WTC11 (cell line): ENCODE measurements at regions not wholly inside any gene's neighbourhood (a gene's known extent, or its start where the extent isn't known, plus 50 kb on each side); places are given as distances from the start of the nearest gene placed in this dataset.

ENCODE experiments used
- ATAC-seq: fragments of 200-7000 bp; cut with Tn5 transposase; 2 replicates; pipeline ENCODE4 v1.10.0; 2021; ENCODE audit warnings: mild to moderate bottlenecking, moderate library complexity
- CTCF ChIA-PET: fragments of 300-600 bp; sonication (Branson Sonifier 250); formaldehyde crosslinking; loops from one replicate; lab custom pipeline; 2021; ENCODE audit warnings: antibody characterized with exemption; lab: Charles Lee
- POLR2A ChIA-PET: fragments of 350-600 bp; sonication (Branson Sonifier 250); formaldehyde crosslinking; loops from one replicate; lab custom pipeline; 2021; ENCODE audit warnings: antibody characterized with exemption; lab: Charles Lee
- DNase-seq: peaks from one replicate; pipeline ENCODE4 v3.0.0; 2021; ENCODE audit warnings: low spot score
- H3K27ac Mint-ChIP-seq: 2 replicates; pipeline ENCODE4 v1.8.0; 2021; ENCODE audit warnings: mixed read lengths
- H3K27me3 Mint-ChIP-seq: 2 replicates; pipeline ENCODE4 v1.8.0; 2021; ENCODE audit warnings: low read depth, mild to moderate bottlenecking, moderate library complexity, mixed read lengths
- H3K36me3 Mint-ChIP-seq: 2 replicates; pipeline ENCODE4 v1.8.0; 2021; ENCODE audit warnings: mixed read lengths
- H3K4me1 Mint-ChIP-seq: 2 replicates; pipeline ENCODE4 v1.8.0; 2022; ENCODE audit warnings: mixed read lengths
- H3K4me3 Mint-ChIP-seq: 2 replicates; pipeline ENCODE4 v1.8.0; 2021; ENCODE audit warnings: mild to moderate bottlenecking, moderate library complexity, mixed read lengths
- H3K9me3 Mint-ChIP-seq: 2 replicates; pipeline ENCODE4 v1.8.0; 2021; ENCODE audit warnings: mixed read lengths
- ATF1 ChIP-seq: sonication (generic); formaldehyde crosslinking; IDR thresholded peaks from 2 replicates; pipeline ENCODE4 v1.8.1; 2023; ENCODE audit warnings: mild to moderate bottlenecking, moderate library complexity, missing genetic modification reagents
- E2F5 ChIP-seq: sonication (generic); formaldehyde crosslinking; IDR thresholded peaks from 2 replicates; pipeline ENCODE4 v1.8.1; 2022; ENCODE audit warnings: mild to moderate bottlenecking, moderate library complexity, missing genetic modification reagents
- ELF4 ChIP-seq: sonication (generic); formaldehyde crosslinking; IDR thresholded peaks from 2 replicates; pipeline ENCODE4 v1.8.1; 2022; ENCODE audit warnings: low read depth, mild to moderate bottlenecking, moderate library complexity, missing genetic modification reagents
- GTF2I ChIP-seq: fragments of 250-450 bp; sonication (Bioruptor Pico); conservative IDR thresholded peaks from 2 replicates; pipeline ENCODE4 v1.4.0; 2021; ENCODE audit warnings: mild to moderate bottlenecking
- HMGXB4 ChIP-seq: sonication (generic); formaldehyde crosslinking; IDR thresholded peaks from 2 replicates; pipeline ENCODE4 v1.8.1; 2023; ENCODE audit warnings: mild to moderate bottlenecking, moderate library complexity, missing genetic modification reagents
- MLX ChIP-seq: sonication (generic); formaldehyde crosslinking; IDR thresholded peaks from 2 replicates; pipeline ENCODE4 v1.8.1; 2023; ENCODE audit warnings: mild to moderate bottlenecking, missing genetic modification reagents, moderate library complexity
- MXD4 ChIP-seq: fragments of 250-450 bp; sonication (Bioruptor Pico); IDR thresholded peaks from 2 replicates; pipeline ENCODE4 v1.8.0; 2021; ENCODE audit warnings: mild to moderate bottlenecking, moderate library complexity, borderline replicate concordance
- NFYB ChIP-seq: sonication (generic); formaldehyde crosslinking; conservative IDR thresholded peaks from 2 replicates; pipeline ENCODE4 v1.8.0; 2022; ENCODE audit warnings: low read depth, missing genetic modification reagents
- NR1H2 ChIP-seq: sonication (generic); formaldehyde crosslinking; IDR thresholded peaks from 2 replicates; pipeline ENCODE4 v1.9.0; 2021; ENCODE audit warnings: mild to moderate bottlenecking, moderate library complexity, missing genetic modification reagents
- PRRX2 ChIP-seq: fragments of 250-450 bp; sonication (Bioruptor Pico); IDR thresholded peaks from 2 replicates; pipeline ENCODE4 v1.8.0; 2021; ENCODE audit warnings: mild to moderate bottlenecking
- RORB ChIP-seq: fragments of 250-450 bp; sonication (Bioruptor Pico); IDR thresholded peaks from 2 replicates; pipeline ENCODE4 v1.9.0; 2021; ENCODE audit warnings: mild to moderate bottlenecking
- SMAD3 ChIP-seq: sonication (generic); formaldehyde crosslinking; IDR thresholded peaks from 2 replicates; pipeline ENCODE4 v1.8.0; 2022; ENCODE audit warnings: missing genetic modification reagents, mild to moderate bottlenecking, borderline replicate concordance
- TCF7 ChIP-seq: sonication (generic); formaldehyde crosslinking; IDR thresholded peaks from 2 replicates; pipeline ENCODE4 v1.8.0; 2022; ENCODE audit warnings: mild to moderate bottlenecking, low read depth, missing genetic modification reagents, moderate library complexity
- ZBTB43 ChIP-seq: sonication (generic); formaldehyde crosslinking; IDR thresholded peaks from 2 replicates; pipeline ENCODE4 v1.8.1; 2023; ENCODE audit warnings: mild to moderate bottlenecking, missing genetic modification reagents
- ZNF219 ChIP-seq: sonication (generic); formaldehyde crosslinking; IDR thresholded peaks from 2 replicates; pipeline ENCODE4 v1.8.0; 2023; ENCODE audit warnings: missing genetic modification reagents, mild to moderate bottlenecking, borderline replicate concordance
- ZNF232 ChIP-seq: sonication (generic); formaldehyde crosslinking; IDR thresholded peaks from 2 replicates; pipeline ENCODE4 v1.8.0; 2022; ENCODE audit warnings: mild to moderate bottlenecking, missing genetic modification reagents
- ZNF263 ChIP-seq: sonication (generic); formaldehyde crosslinking; IDR thresholded peaks from 2 replicates; pipeline ENCODE4 v1.8.1; 2022; ENCODE audit warnings: low read depth, mild to moderate bottlenecking, moderate library complexity, missing genetic modification reagents
- TF ChIP-seq, protein P1 (sequence below): sonication (generic); formaldehyde crosslinking; IDR thresholded peaks from 2 replicates; pipeline ENCODE4 v1.8.0; 2022; ENCODE audit warnings: mild to moderate bottlenecking, missing genetic modification reagents
- TF ChIP-seq, protein P2 (sequence below): fragments of 250-450 bp; sonication (Bioruptor Pico); IDR thresholded peaks from 2 replicates; pipeline ENCODE4 v1.8.0; 2021; ENCODE audit warnings: mild to moderate bottlenecking
- TF ChIP-seq, protein P3 (sequence below): fragments of 250-450 bp; sonication (Bioruptor Pico); IDR thresholded peaks from 2 replicates; pipeline ENCODE4 v1.9.0; 2021; ENCODE audit warnings: moderate library complexity, mild to moderate bottlenecking, inconsistent platforms, borderline replicate concordance
- TF ChIP-seq, protein P4 (sequence below): sonication (generic); formaldehyde crosslinking; IDR thresholded peaks from 2 replicates; pipeline ENCODE4 v1.8.1; 2023; ENCODE audit warnings: mild to moderate bottlenecking, missing genetic modification reagents, borderline replicate concordance

GRCh38 chr13:47788844-47789243 lies 212.2 kb downstream of the SUCLA2 start (continued):
- TF ChIP-seq SMAD3 (CRISPR knock-in tag) (no peak), NR1H2 (CRISPR knock-in tag) (no peak), NFYB (CRISPR knock-in tag) (no peak), RORB (CRISPR knock-in tag) (no peak), ZNF219 (CRISPR knock-in tag) (no peak), PRRX2 (CRISPR knock-in tag) (no peak), MLX (CRISPR knock-in tag) (no peak)
- TF ChIP-seq, protein P1, sequence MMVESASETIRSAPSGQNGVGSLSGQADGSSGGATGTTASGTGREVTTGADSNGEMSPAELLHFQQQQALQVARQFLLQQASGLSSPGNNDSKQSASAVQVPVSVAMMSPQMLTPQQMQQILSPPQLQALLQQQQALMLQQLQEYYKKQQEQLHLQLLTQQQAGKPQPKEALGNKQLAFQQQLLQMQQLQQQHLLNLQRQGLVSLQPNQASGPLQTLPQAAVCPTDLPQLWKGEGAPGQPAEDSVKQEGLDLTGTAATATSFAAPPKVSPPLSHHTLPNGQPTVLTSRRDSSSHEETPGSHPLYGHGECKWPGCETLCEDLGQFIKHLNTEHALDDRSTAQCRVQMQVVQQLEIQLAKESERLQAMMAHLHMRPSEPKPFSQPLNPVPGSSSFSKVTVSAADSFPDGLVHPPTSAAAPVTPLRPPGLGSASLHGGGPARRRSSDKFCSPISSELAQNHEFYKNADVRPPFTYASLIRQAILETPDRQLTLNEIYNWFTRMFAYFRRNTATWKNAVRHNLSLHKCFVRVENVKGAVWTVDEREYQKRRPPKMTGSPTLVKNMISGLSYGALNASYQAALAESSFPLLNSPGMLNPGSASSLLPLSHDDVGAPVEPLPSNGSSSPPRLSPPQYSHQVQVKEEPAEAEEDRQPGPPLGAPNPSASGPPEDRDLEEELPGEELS (CRISPR knock-in tag), result no peak

GRCh38 chr13:47774671-47774994 lies 226.4 kb downstream of the SUCLA2 start:
- peaks cover 23% of the 10 kb centered on the region for H3K36me3 Mint-ChIP-seq
- ATAC-seq (no peak), DNase-seq (no peak)
- H3K27ac Mint-ChIP-seq, result no peak overlapping the region
- H3K27me3 Mint-ChIP-seq, result no peaks in the 10 kb centered on the region; the same call in 1 of the 2 replicates
- H3K9me3 Mint-ChIP-seq, result peaks cover 47% of the 10 kb centered on the region
- ChIA-PET CTCF (no interaction called here), POLR2A (no interaction called here)
- TF ChIP-seq ZBTB43 (CRISPR knock-in tag) (no peak), ZNF263 (no peak), TCF7 (no peak), MXD4 (CRISPR knock-in tag) (no peak), ELF4 (CRISPR knock-in tag) (no peak), GTF2I (CRISPR knock-in tag) (no peak), E2F5 (CRISPR knock-in tag) (no peak)
- TF ChIP-seq, protein P2, sequence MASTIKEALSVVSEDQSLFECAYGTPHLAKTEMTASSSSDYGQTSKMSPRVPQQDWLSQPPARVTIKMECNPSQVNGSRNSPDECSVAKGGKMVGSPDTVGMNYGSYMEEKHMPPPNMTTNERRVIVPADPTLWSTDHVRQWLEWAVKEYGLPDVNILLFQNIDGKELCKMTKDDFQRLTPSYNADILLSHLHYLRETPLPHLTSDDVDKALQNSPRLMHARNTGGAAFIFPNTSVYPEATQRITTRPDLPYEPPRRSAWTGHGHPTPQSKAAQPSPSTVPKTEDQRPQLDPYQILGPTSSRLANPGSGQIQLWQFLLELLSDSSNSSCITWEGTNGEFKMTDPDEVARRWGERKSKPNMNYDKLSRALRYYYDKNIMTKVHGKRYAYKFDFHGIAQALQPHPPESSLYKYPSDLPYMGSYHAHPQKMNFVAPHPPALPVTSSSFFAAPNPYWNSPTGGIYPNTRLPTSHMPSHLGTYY (CRISPR knock-in tag), result no peak
- no peak overlapping the region for H3K4me3 Mint-ChIP-seq
- H3K4me1 Mint-ChIP-seq, result peaks cover 20% of the 10 kb centered on the region

GRCh38 chr13:47764817-47765216 lies 236.3 kb downstream of the SUCLA2 start:
- CTCF ChIA-PET, result no interaction called here
- Mint-ChIP-seq H3K9me3 (peaks cover 30% of the 10 kb centered on the region), H3K4me3 (no peak overlapping the region), H3K36me3 (peaks cover 6% of the 10 kb centered on the region; the same call in 1 of the 2 replicates), H3K27ac (no peak overlapping the region), H3K4me1 (no peaks in the 10 kb centered on the region), H3K27me3 (no peaks in the 10 kb centered on the region; the same call in none of the 2 replicates)
- POLR2A ChIA-PET, result no interaction called here
- DNase-seq (no peak), ATAC-seq (no peak)
- TF ChIP-seq, protein P3, sequence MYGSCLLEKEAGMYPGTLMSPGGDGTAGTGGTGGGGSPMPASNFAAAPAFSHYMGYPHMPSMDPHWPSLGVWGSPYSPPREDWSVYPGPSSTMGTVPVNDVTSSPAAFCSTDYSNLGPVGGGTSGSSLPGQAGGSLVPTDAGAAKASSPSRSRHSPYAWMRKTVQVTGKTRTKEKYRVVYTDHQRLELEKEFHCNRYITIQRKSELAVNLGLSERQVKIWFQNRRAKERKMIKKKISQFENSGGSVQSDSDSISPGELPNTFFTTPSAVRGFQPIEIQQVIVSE (CRISPR knock-in tag), result no peak
- TF ChIP-seq, protein P4, sequence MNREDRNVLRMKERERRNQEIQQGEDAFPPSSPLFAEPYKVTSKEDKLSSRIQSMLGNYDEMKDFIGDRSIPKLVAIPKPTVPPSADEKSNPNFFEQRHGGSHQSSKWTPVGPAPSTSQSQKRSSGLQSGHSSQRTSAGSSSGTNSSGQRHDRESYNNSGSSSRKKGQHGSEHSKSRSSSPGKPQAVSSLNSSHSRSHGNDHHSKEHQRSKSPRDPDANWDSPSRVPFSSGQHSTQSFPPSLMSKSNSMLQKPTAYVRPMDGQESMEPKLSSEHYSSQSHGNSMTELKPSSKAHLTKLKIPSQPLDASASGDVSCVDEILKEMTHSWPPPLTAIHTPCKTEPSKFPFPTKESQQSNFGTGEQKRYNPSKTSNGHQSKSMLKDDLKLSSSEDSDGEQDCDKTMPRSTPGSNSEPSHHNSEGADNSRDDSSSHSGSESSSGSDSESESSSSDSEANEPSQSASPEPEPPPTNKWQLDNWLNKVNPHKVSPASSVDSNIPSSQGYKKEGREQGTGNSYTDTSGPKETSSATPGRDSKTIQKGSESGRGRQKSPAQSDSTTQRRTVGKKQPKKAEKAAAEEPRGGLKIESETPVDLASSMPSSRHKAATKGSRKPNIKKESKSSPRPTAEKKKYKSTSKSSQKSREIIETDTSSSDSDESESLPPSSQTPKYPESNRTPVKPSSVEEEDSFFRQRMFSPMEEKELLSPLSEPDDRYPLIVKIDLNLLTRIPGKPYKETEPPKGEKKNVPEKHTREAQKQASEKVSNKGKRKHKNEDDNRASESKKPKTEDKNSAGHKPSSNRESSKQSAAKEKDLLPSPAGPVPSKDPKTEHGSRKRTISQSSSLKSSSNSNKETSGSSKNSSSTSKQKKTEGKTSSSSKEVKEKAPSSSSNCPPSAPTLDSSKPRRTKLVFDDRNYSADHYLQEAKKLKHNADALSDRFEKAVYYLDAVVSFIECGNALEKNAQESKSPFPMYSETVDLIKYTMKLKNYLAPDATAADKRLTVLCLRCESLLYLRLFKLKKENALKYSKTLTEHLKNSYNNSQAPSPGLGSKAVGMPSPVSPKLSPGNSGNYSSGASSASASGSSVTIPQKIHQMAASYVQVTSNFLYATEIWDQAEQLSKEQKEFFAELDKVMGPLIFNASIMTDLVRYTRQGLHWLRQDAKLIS (CRISPR knock-in tag), result no peak
- TF ChIP-seq SMAD3 (CRISPR knock-in tag) (no peak), ZNF232 (CRISPR knock-in tag) (no peak), NFYB (CRISPR knock-in tag) (no peak), ATF1 (no peak), HMGXB4 (CRISPR knock-in tag) (no peak)
